ENCODE measurements at regions not wholly inside any gene's neighbourhood (a gene's known extent, or its start where the extent isn't known, plus 50 kb on each side); places are given as distances from the start of the nearest gene placed in this dataset.

- H3K79me2 ChIP-seq (ENCODE audit: insufficient read depth, low read length): no peaks in the 10 kb centered on the region
- ChIA-PET CTCF (no interaction called here), POLR2A (no interaction called here), RAD21 (ENCODE audit: low non-redundant PET in 1 of 2, low total read pairs in 2 of 2, uncharacterized antibody in 2 of 2, unreplicated experiment in 2 of 2) (no interaction called here)
- no peaks in the 10 kb centered on the region for H3K4me1 ChIP-seq (ENCODE audit: control insufficient read depth in 1 of 2, insufficient read depth in 2 of 2, low read length in 2 of 2)
- no peaks in the 10 kb centered on the region for H3K36me3 ChIP-seq (ENCODE audit: control insufficient read depth in 1 of 2, insufficient read depth in 2 of 2, low read length in 2 of 2)
- TF ChIP-seq TCF7L2 (IDR thresholded peaks at IDR 0.05; ENCODE audit: borderline replicate concordance, extremely low read depth, insufficient read depth, insufficient read length) (no peak), ELF1 (IDR thresholded peaks at IDR 0.05; ENCODE audit: borderline replicate concordance, low read depth) (no peak), SIN3A (IDR thresholded peaks at IDR 0.05; ENCODE audit: low read depth) (no peak), CEBPB (IDR thresholded peaks at IDR 0.05; ENCODE audit: low read depth) (no peak), CBX3 (IDR thresholded peaks at IDR 0.05; ENCODE audit: low read depth) (no peak), SP1 (IDR thresholded peaks at IDR 0.05; ENCODE audit: low read depth) (no peak), POLR2A (IDR thresholded peaks at IDR 0.05; ENCODE audit: borderline replicate concordance, extremely low read depth, insufficient read depth, insufficient read length) (no peak), ZNF274 (IDR thresholded peaks at IDR 0.05; ENCODE audit: low read depth, low read length) (no peak), REST (IDR thresholded peaks at IDR 0.05; ENCODE audit: low read depth) (no peak), YY1 (IDR thresholded peaks at IDR 0.05; ENCODE audit: extremely low read depth, insufficient replicate concordance, low read depth, low read length) (no peak), ZFX (IDR thresholded peaks at IDR 0.05) (no peak), EZH2 (IDR thresholded peaks at IDR 0.05) (no peak), SRF (IDR thresholded peaks at IDR 0.05; ENCODE audit: low read depth) (no peak)
- TF ChIP-seq, protein P1, sequence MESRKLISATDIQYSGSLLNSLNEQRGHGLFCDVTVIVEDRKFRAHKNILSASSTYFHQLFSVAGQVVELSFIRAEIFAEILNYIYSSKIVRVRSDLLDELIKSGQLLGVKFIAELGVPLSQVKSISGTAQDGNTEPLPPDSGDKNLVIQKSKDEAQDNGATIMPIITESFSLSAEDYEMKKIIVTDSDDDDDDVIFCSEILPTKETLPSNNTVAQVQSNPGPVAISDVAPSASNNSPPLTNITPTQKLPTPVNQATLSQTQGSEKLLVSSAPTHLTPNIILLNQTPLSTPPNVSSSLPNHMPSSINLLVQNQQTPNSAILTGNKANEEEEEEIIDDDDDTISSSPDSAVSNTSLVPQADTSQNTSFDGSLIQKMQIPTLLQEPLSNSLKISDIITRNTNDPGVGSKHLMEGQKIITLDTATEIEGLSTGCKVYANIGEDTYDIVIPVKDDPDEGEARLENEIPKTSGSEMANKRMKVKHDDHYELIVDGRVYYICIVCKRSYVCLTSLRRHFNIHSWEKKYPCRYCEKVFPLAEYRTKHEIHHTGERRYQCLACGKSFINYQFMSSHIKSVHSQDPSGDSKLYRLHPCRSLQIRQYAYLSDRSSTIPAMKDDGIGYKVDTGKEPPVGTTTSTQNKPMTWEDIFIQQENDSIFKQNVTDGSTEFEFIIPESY (IDR thresholded peaks at IDR 0.05; ENCODE audit: extremely low read depth, insufficient replicate concordance, low read length): no peak
- TF ChIP-seq, protein P2, sequence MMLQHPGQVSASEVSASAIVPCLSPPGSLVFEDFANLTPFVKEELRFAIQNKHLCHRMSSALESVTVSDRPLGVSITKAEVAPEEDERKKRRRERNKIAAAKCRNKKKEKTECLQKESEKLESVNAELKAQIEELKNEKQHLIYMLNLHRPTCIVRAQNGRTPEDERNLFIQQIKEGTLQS (IDR thresholded peaks at IDR 0.05): no peak
- no peaks in the 10 kb centered on the region for H3K27me3 ChIP-seq (ENCODE audit: insufficient read depth, low read length)
- H3K9me2 ChIP-seq (ENCODE audit: insufficient read depth): no peaks in the 10 kb centered on the region
- no TSS peak for BruUV-seq (replicated peaks)
- no peak for ATAC-seq
- H3K4me2 ChIP-seq (ENCODE audit: low read length): no peak overlapping the region
- H3K9me3 ChIP-seq (ENCODE audit: control insufficient read depth in 1 of 2, insufficient read depth in 1 of 2, low read depth in 1 of 2, low read length in 2 of 2): no peaks in the 10 kb centered on the region
- no peak overlapping the region for H2AFZ ChIP-seq (ENCODE audit: low read depth, low read length, poor library complexity, severe bottlenecking)
- intact Hi-C loops (cut with micrococcal nuclease): no loop called here
- no peak overlapping the region for H3K27ac ChIP-seq (ENCODE audit: low read depth, low read length)
- DNase-seq (ENCODE audit: low read depth, low spot score): no peak
- no peak overlapping the region for H3K9ac ChIP-seq (ENCODE audit: low read length)
- H3K4me3 ChIP-seq (replicated peaks in 1 of 2; ENCODE audit: low read depth in 1 of 2, low read length in 2 of 2): no peak overlapping the region
- H4K20me1 ChIP-seq (ENCODE audit: insufficient read depth): no peaks in the 10 kb centered on the region
These were observed 110.7 kb downstream of the EFNB2 start for GRCh38 chr13:106424805-106425204.

Measured in HCT116 (cell line).